Heart left ventricle (tissue), 16 donors: ENCODE measurements at regions not wholly inside any gene's neighbourhood (a gene's known extent, or its start where the extent isn't known, plus 50 kb on each side); places are given as distances from the start of the nearest gene placed in this dataset.

ENCODE experiments used
- ATAC-seq, 4 donors: fragments of 200-7000 bp; cut with Tn5 transposase; one replicate each; pipeline ENCODE4 v1.9.1; 2020 to 2022; ENCODE audit warnings: moderate library complexity in 4 of 4, mild to moderate bottlenecking in 3 of 4, moderate number of reproducible peaks in 1 of 4
- DNase-seq, 5 donors: peaks; one replicate each; pipeline ENCODE4 v3.0.0-alpha.2; 2020
- H3K27ac ChIP-seq, 12 donors: fragments of 200-600 bp; sonication (generic) in 4 of 12; one replicate each; pipeline versions ENCODE4 v1.5.0 to v1.8.0; 2016 to 2022; ENCODE audit warnings: mild to moderate bottlenecking in 2 of 12
- H3K27me3 ChIP-seq, 9 donors: fragments of 200-600 bp; sonication (generic) in 2 of 9; one replicate each; pipeline versions ENCODE4 v1.5.1 to v1.8.0; 2016 to 2022; ENCODE audit warnings: mild to moderate bottlenecking in 3 of 9
- H3K36me3 ChIP-seq, 9 donors: fragments of 200-600 bp; sonication (generic) in 2 of 9; one replicate each; pipeline versions ENCODE4 v1.5.0 to v1.8.0; 2018 to 2022; ENCODE audit warnings: mild to moderate bottlenecking in 2 of 9
- H3K4me1 ChIP-seq, 12 donors: fragments of 200-600 bp; sonication (generic) in 4 of 12; one replicate each; pipeline versions ENCODE4 v1.5.0 to v1.8.0; 2016 to 2022; ENCODE audit warnings: mild to moderate bottlenecking in 3 of 12
- H3K4me3 ChIP-seq, 12 donors: fragments of 200-600 bp; sonication (generic) in 4 of 12; one replicate each; pipeline versions ENCODE4 v1.5.0 to v1.8.0; 2017 to 2022; ENCODE audit warnings: mild to moderate bottlenecking in 9 of 12, moderate library complexity in 4 of 12
- H3K9me3 ChIP-seq, 12 donors: fragments of 200-600 bp; sonication (generic) in 4 of 12; one replicate each; pipeline versions ENCODE4 v1.5.0 to v1.8.0; 2016 to 2022; ENCODE audit warnings: mild to moderate bottlenecking in 1 of 12
- CTCF ChIP-seq, 12 donors: fragments of 200-600 bp; sonication (generic) in 4 of 12; IDR thresholded peaks; one replicate each; pipeline versions ENCODE4 v1.5.0 to v1.8.0; 2018 to 2022; ENCODE audit warnings: antibody characterized with exemption in 12 of 12, mild to moderate bottlenecking in 5 of 12
- POLR2A ChIP-seq, 2 donors: fragments of 450-650 bp; IDR thresholded peaks; one replicate each; pipeline ENCODE4 v1.6.1; 2017; ENCODE audit warnings: antibody characterized with exemption in 2 of 2, mild to moderate bottlenecking in 2 of 2, moderate library complexity in 2 of 2
- WGBS, 4 donors: extraction: QIAGEN DNeasy Blood & Tissue Kit in 2 of 4; methylation state at CpG; one replicate each; pipeline versions ENCODE4 v1.1.5 to v1.1.7; 2013 to 2018; 5-methylcytosine and 5-hydroxymethylcytosine counted together
- intact Hi-C, 10 donors: fragments of 100-400 bp; cut with DNase I; formaldehyde crosslinking; loops; one replicate each; pipeline versions ENCODE4 v1.11.1 to v1.14.2; 2022
- donor health status: ischemic (EF 13 %, LVEDD 7.1; RV severe dilation, severe dysfunction).
- donor health status: healthy with polysubstance abuse.
- donor health status: DM: no; HTN: yes; CAD: no.
- donor health status: DM: no; HTN: no; CAD: no.
- donor health status: ischemic (EF 25% LVEDD 6.9; RV normal size, moderate dysfunction).
- donor health status: ischemic (EF 25% LVEDD 5.7; RV mildly dilated, moderate dysfunction).
- donor health status: healthy.
- donor health status: DM: yes; HTN: yes; CAD: no.
- donor health status: ischemic (EF 35%, LVEDD 5.7; RV mildly dilated, moderate dysfunction).
- donor health status: nonischemic (EF 11% LVEDD 7.7; RV severe dilation, severe dysfunction).
- donor health status: DM: yes; HTN: yes; CAD: no.
- donor health status: PGD.
- donor health status: ischemic (EF 29% LVEDD 5.4; RV normal size, mild dysfunction).
- donor health status: nonischemic (EF 23%, LVEDD 6.1; RV moderate dilation, normal function).

GRCh38 chr11:13169709-13170108, 107.9 kb upstream of the BMAL1 start:
- intact Hi-C loops: loop anchor here in 1 of 10 donors (10.0 kb wide), 2 partner anchors 845 to 1095 kb away; no protein-coding TSS in a partner anchor
- 66 to 78% (median 68%) methylated on average over 2 of the region's 2 CpGs for WGBS, 4 donors
- ATAC-seq (no peak), DNase-seq (no peak)
- H3K36me3 ChIP-seq: no peaks in the 10 kb centered on the region
- no peak overlapping the region for H3K4me3 ChIP-seq
- H3K27ac ChIP-seq: no peak overlapping the region
- H3K9me3 ChIP-seq: no peaks in the 10 kb centered on the region
- no peaks in the 10 kb centered on the region for H3K27me3 ChIP-seq
- TF ChIP-seq CTCF (IDR thresholded peaks at IDR 0.05) (no peak), POLR2A (IDR thresholded peaks at IDR 0.05) (no peak)
- H3K4me1 ChIP-seq: no peaks in the 10 kb centered on the region

- no peaks in the 10 kb centered on the region for H3K9me3 ChIP-seq
- WGBS, 4 donors: 76 to 79% (median 78%) methylated on average over 6 of the region's 6 CpGs
These were observed 103.5 kb upstream of the BMAL1 start for GRCh38 chr11:13174090-13174489.

GRCh38 chr11:13183094-13183825, 94.3 kb upstream of the BMAL1 start:
- no peaks in the 10 kb centered on the region for H3K27me3 ChIP-seq
- ATAC-seq (peak in 2 of 4 donors; percentile 36 to 63), DNase-seq (no peak)
- H3K4me1 ChIP-seq: peaks cover 0 to 8% (median 4%) of the 10 kb centered on the region in 12 donors
- TF ChIP-seq POLR2A (IDR thresholded peaks at IDR 0.05): no peak
- peak in 11 of 12 donors; percentile 20 to 62 (median 44) for TF ChIP-seq CTCF (IDR thresholded peaks at IDR 0.05)
- H3K36me3 ChIP-seq: no peaks in the 10 kb centered on the region
- 17 to 21% (median 18%) methylated on average over 6 of the region's 6 CpGs for WGBS, 4 donors
- H3K9me3 ChIP-seq: peaks cover 0 to 19% (median 6%) of the 10 kb centered on the region in 12 donors
- H3K4me3 ChIP-seq: peak overlapping the region in 8 of 12 donors; percentile 5 to 40 (median 20)
- no peak overlapping the region for H3K27ac ChIP-seq
- intact Hi-C loops: loop anchor here in 9 of 10 donors (1.0 to 10.0 kb wide), 8 partner anchors 162 to 898 kb away; no protein-coding TSS in a partner anchor

More at GRCh38 chr11:13174090-13174489, 103.5 kb upstream of the BMAL1 start:
- Histone ChIP-seq H3K36me3 (no peaks in the 10 kb centered on the region), H3K27ac (no peak overlapping the region), H3K4me3 (no peak overlapping the region), H3K27me3 (no peaks in the 10 kb centered on the region), H3K4me1 (no peaks in the 10 kb centered on the region)
- DNase-seq (no peak), ATAC-seq (no peak)
- TF ChIP-seq POLR2A (IDR thresholded peaks at IDR 0.05): no peak
- TF ChIP-seq CTCF (IDR thresholded peaks at IDR 0.05): no peak
- intact Hi-C loops: loop anchor here in 1 of 10 donors (10.0 kb wide), 2 partner anchors 849 to 1099 kb away; no protein-coding TSS in a partner anchor

- ATAC-seq: peak in 1 of 4 donors; percentile 16
- intact Hi-C loops: loop anchor here in 9 of 10 donors (1.0 to 10.0 kb wide), 8 partner anchors 161 to 899 kb away; no protein-coding TSS in a partner anchor
- Histone ChIP-seq H3K27ac (no peak overlapping the region), H3K36me3 (no peaks in the 10 kb centered on the region), H3K4me3 (no peak overlapping the region), H3K27me3 (no peaks in the 10 kb centered on the region), H3K4me1 (peaks cover 0 to 8% (median 4%) of the 10 kb centered on the region in 12 donors), H3K9me3 (peaks cover 0 to 25% (median 10%) of the 10 kb centered on the region in 12 donors)
- no peak for DNase-seq
- no peak for TF ChIP-seq POLR2A (IDR thresholded peaks at IDR 0.05)
- TF ChIP-seq CTCF (IDR thresholded peaks at IDR 0.05): no peak
- 87 to 96% (median 92%) methylated on average over 1 of the region's 1 CpG for WGBS, 4 donors
These were observed 93.8 kb upstream of the BMAL1 start for GRCh38 chr11:13183826-13184196.
